Liver (tissue), 8 donors: ENCODE measurements at regions not wholly inside any gene's neighbourhood (a gene's known extent, or its start where the extent isn't known, plus 50 kb on each side); places are given as distances from the start of the nearest gene placed in this dataset.

Source experiments
- DNase-seq: peaks from one replicate; pipeline ENCODE4 v3.0.0-alpha.2; 2017; ENCODE audit warnings: low spot score
- H3K27ac ChIP-seq, 2 donors: one replicate each; pipeline ENCODE4 v1.7.0; 2013; ENCODE audit warnings: inconsistent platforms in 2 of 2, low read length in 2 of 2, control low read depth in 1 of 2, low read depth in 1 of 2, mild to moderate bottlenecking in 1 of 2
- H3K27me3 ChIP-seq, 4 donors: one replicate each; pipeline versions ENCODE4 v1.6.1 to v1.7.0; 2013; ENCODE audit warnings: low read length in 3 of 4, inconsistent platforms in 1 of 4, mild to moderate bottlenecking in 1 of 4, moderate library complexity in 1 of 4; ENCODE audit not compliant: control insufficient read depth in 4 of 4, insufficient read depth in 4 of 4
- H3K36me3 ChIP-seq, 4 donors: one replicate each; pipeline versions ENCODE4 v1.6.1 to v1.7.0; 2013; ENCODE audit warnings: low read length in 3 of 4, mild to moderate bottlenecking in 3 of 4, low read depth in 1 of 4, moderate library complexity in 1 of 4; ENCODE audit not compliant: control insufficient read depth in 4 of 4, insufficient read depth in 3 of 4
- H3K4me1 ChIP-seq, 4 donors: one replicate each; pipeline versions ENCODE4 v1.6.1 to v1.7.0; 2013; ENCODE audit warnings: low read length in 3 of 4, mild to moderate bottlenecking in 3 of 4, moderate library complexity in 1 of 4; ENCODE audit not compliant: control insufficient read depth in 4 of 4, insufficient read depth in 4 of 4
- H3K4me3 ChIP-seq, 3 donors: one replicate each; pipeline versions ENCODE4 v1.6.1 to v1.7.0; 2013; ENCODE audit warnings: low read length in 3 of 3, control low read depth in 1 of 3, low read depth in 1 of 3, mild to moderate bottlenecking in 1 of 3
- H3K9ac ChIP-seq, 2 donors: one replicate each; pipeline ENCODE4 v1.7.0; 2013; ENCODE audit warnings: low read length in 2 of 2, mild to moderate bottlenecking in 2 of 2, moderate library complexity in 2 of 2, control low read depth in 1 of 2, low read depth in 1 of 2
- H3K9me3 ChIP-seq, 4 donors: one replicate each; pipeline versions ENCODE4 v1.6.1 to v1.7.0; 2013; ENCODE audit warnings: low read length in 3 of 4; ENCODE audit not compliant: control insufficient read depth in 4 of 4
- ATF3 ChIP-seq: IDR thresholded peaks from 2 replicates; pipeline ENCODE4 v1.6.1; 2016; ENCODE audit warnings: antibody characterized with exemption
- CTCF ChIP-seq: fragments of 150-350 bp; IDR thresholded peaks from 2 replicates; pipeline ENCODE4 v1.5.1; 2017; ENCODE audit warnings: improper control_type of control experiment, low read depth, low read length; ENCODE audit not compliant: missing input control
- EGR1 ChIP-seq, 2 donors: IDR thresholded peaks; 2 replicates each; pipeline ENCODE4 v1.6.1; 2016 to 2018; ENCODE audit warnings: antibody characterized with exemption in 2 of 2, low read depth in 2 of 2
- FOXA1 ChIP-seq: IDR thresholded peaks from 2 replicates; pipeline ENCODE4 v1.6.1; 2016; ENCODE audit warnings: antibody characterized with exemption
- FOXA2 ChIP-seq: IDR thresholded peaks from 2 replicates; pipeline ENCODE4 v1.6.1; 2016; ENCODE audit warnings: antibody characterized with exemption
- GABPA ChIP-seq, 2 donors: IDR thresholded peaks in 1 of 2; conservative IDR thresholded peaks in 1 of 2; 2 replicates each; pipeline ENCODE4 v1.6.1; 2016; ENCODE audit warnings: antibody characterized with exemption in 2 of 2, mild to moderate bottlenecking in 1 of 2, moderate library complexity in 1 of 2
- HNF4A ChIP-seq, 2 donors: conservative IDR thresholded peaks; 2 replicates each; pipeline ENCODE4 v1.6.1; 2016; ENCODE audit warnings: antibody characterized with exemption in 2 of 2, mild to moderate bottlenecking in 2 of 2
- HNF4G ChIP-seq: IDR thresholded peaks from 2 replicates; pipeline ENCODE4 v1.6.1; 2016; ENCODE audit warnings: antibody characterized with exemption
- JUND ChIP-seq, 2 donors: IDR thresholded peaks; 2 replicates each; pipeline ENCODE4 v1.6.1; 2016; ENCODE audit warnings: antibody characterized with exemption in 2 of 2
- MAX ChIP-seq: IDR thresholded peaks from 2 replicates; pipeline ENCODE4 v1.6.1; 2016; ENCODE audit warnings: antibody characterized with exemption
- NR2F2 ChIP-seq: IDR thresholded peaks from 2 replicates; pipeline ENCODE4 v1.6.1; 2016; ENCODE audit warnings: antibody characterized with exemption
- RAD21 ChIP-seq, 2 donors: IDR thresholded peaks; 2 replicates each; pipeline ENCODE4 v1.6.1; 2016; ENCODE audit warnings: antibody characterized with exemption in 2 of 2, mild to moderate bottlenecking in 2 of 2
- REST ChIP-seq: IDR thresholded peaks from 2 replicates; pipeline ENCODE4 v1.6.1; 2016; ENCODE audit warnings: antibody characterized with exemption, mild to moderate bottlenecking
- RXRA ChIP-seq, 2 donors: IDR thresholded peaks; 2 replicates each; pipeline ENCODE4 v1.6.1; 2017 to 2018; ENCODE audit warnings: antibody characterized with exemption in 2 of 2, mild to moderate bottlenecking in 1 of 2
- SP1 ChIP-seq: IDR thresholded peaks from 2 replicates; pipeline ENCODE4 v1.6.1; 2018; ENCODE audit warnings: antibody characterized with exemption, mild to moderate bottlenecking
- TAF1 ChIP-seq: conservative IDR thresholded peaks from 2 replicates; pipeline ENCODE4 v1.6.1; 2016; ENCODE audit warnings: antibody characterized with exemption, mild to moderate bottlenecking
- YY1 ChIP-seq: IDR thresholded peaks from 2 replicates; pipeline ENCODE4 v1.6.1; 2016; ENCODE audit warnings: antibody characterized with exemption, mild to moderate bottlenecking
- ZBTB33 ChIP-seq: IDR thresholded peaks from 2 replicates; pipeline ENCODE4 v1.6.1; 2016; ENCODE audit warnings: antibody characterized with exemption
- WGBS: extraction: QIAGEN DNeasy Blood & Tissue Kit; methylation state at CpG from one replicate; pipeline ENCODE4 v1.1.7; 2013; 5-methylcytosine and 5-hydroxymethylcytosine counted together
- donor health status: healthy.
- donor health status: healthy.
- donor health status: healthy.
- donor health status: healthy.
- donor health status: healthy.

GRCh38 chr14:66396164-66396563 lies 90.0 kb upstream of the CCDC196 start:
- no peaks in the 10 kb centered on the region for H3K9me3 ChIP-seq
- no peaks in the 10 kb centered on the region for H3K27me3 ChIP-seq
- no peak overlapping the region for H3K27ac ChIP-seq
- WGBS, result 96% methylated on average over 4 of the region's 4 CpGs
- no peak for TF ChIP-seq REST
- H3K9ac ChIP-seq, result no peak overlapping the region
- no peak overlapping the region for H3K4me3 ChIP-seq
- no peaks in the 10 kb centered on the region for H3K36me3 ChIP-seq
- DNase-seq, result no peak
- peaks cover 0 to 16% (median 9%) of the 10 kb centered on the region in 4 donors for H3K4me1 ChIP-seq

GRCh38 chr14:66398437-66398836 lies 87.7 kb upstream of the CCDC196 start:
- no peaks in the 10 kb centered on the region for H3K36me3 ChIP-seq
- no peaks in the 10 kb centered on the region for H3K9me3 ChIP-seq
- no peak overlapping the region for H3K9ac ChIP-seq
- peaks cover 0 to 27% (median 11%) of the 10 kb centered on the region in 4 donors for H3K4me1 ChIP-seq
- no peak overlapping the region for H3K27ac ChIP-seq
- H3K27me3 ChIP-seq, result no peaks in the 10 kb centered on the region
- TF ChIP-seq JUND (IDR thresholded peaks at IDR 0.05) (no peak), REST (no peak), EGR1 (IDR thresholded peaks at IDR 0.05; ENCODE audit: low read depth in 2 of 2) (no peak), RAD21 (IDR thresholded peaks at IDR 0.05) (no peak), RXRA (IDR thresholded peaks at IDR 0.05) (no peak), TAF1 (no peak), FOXA2 (no peak), FOXA1 (no peak), HNF4A (conservative IDR thresholded peaks at IDR 0.05) (no peak), NR2F2 (no peak), GABPA (IDR thresholded peaks at IDR 0.05 in 1 of 2, conservative IDR thresholded peaks at IDR 0.05 in 1 of 2) (no peak), HNF4G (no peak), CTCF (no peak), MAX (no peak), ZBTB33 (no peak), YY1 (no peak), SP1 (no peak), ATF3 (no peak)
- no peak for DNase-seq
- no peak overlapping the region for H3K4me3 ChIP-seq
- WGBS, result 87% methylated on average over 1 of the region's 1 CpG
